Common myeloid progenitor, CD34-positive (primary cell): ENCODE measurements at regions not wholly inside any gene's neighbourhood (a gene's known extent, or its start where the extent isn't known, plus 50 kb on each side); places are given as distances from the start of the nearest gene placed in this dataset.

Experiments
- CTCF ChIA-PET: fragments of 350-600 bp; sonication (Branson Sonifier 250); formaldehyde crosslinking; loops from one replicate; lab custom pipeline; 2021; ENCODE audit warnings: antibody characterized with exemption; lab: Charles Lee
- POLR2A ChIA-PET: fragments of 350-600 bp; sonication (Branson Sonifier 250); formaldehyde crosslinking; loops from one replicate; lab custom pipeline; 2021; ENCODE audit warnings: antibody characterized with exemption; lab: Charles Lee
- DNase-seq, 3 donors: peaks; one replicate each; pipeline versions ENCODE4 v3.0.0 to v3.0.0-alpha.2; 2013
- H3K27ac ChIP-seq, 2 experiments: 1 replicate in 1 of 2; 2 replicates in 1 of 2; pipeline ENCODE4 v1.7.0; 2013; ENCODE audit warnings: inconsistent platforms in 2 of 2, low read length in 2 of 2, mild to moderate bottlenecking in 2 of 2, low read depth in 1 of 2, moderate library complexity in 1 of 2; ENCODE audit not compliant: severe bottlenecking in 2 of 2, insufficient read depth in 1 of 2, poor library complexity in 1 of 2
- H3K27me3 ChIP-seq, 5 experiments: replicated peaks in 2 of 5; 1 replicate in 3 of 5; 2 replicates in 2 of 5; pipeline versions ENCODE4 v1.6.1 to v1.7.0; 2013; ENCODE audit warnings: low read length in 4 of 5, mild to moderate bottlenecking in 2 of 5, moderate library complexity in 2 of 5, inconsistent platforms in 1 of 5; ENCODE audit not compliant: insufficient read depth in 5 of 5, control insufficient read depth in 4 of 5
- H3K36me3 ChIP-seq, 4 experiments: 1 replicate in 2 of 4; 2 replicates in 2 of 4; pipeline versions ENCODE4 v1.6.1 to v1.7.0; 2013; ENCODE audit warnings: low read length in 3 of 4, control low read depth in 1 of 4, mild to moderate bottlenecking in 1 of 4; ENCODE audit not compliant: control insufficient read depth in 4 of 4, insufficient read depth in 4 of 4
- H3K4me1 ChIP-seq, 4 experiments: 1 replicate in 3 of 4; 2 replicates in 1 of 4; pipeline versions ENCODE4 v1.6.1 to v1.7.1; 2013; ENCODE audit warnings: low read length in 3 of 4, mild to moderate bottlenecking in 3 of 4, control low read depth in 1 of 4, inconsistent platforms in 1 of 4, moderate library complexity in 1 of 4; ENCODE audit not compliant: control insufficient read depth in 4 of 4, insufficient read depth in 4 of 4; ENCODE audit errors: control extremely low read depth in 1 of 4
- H3K4me3 ChIP-seq, 7 experiments: 1 replicate in 4 of 7; 2 replicates in 3 of 7; pipeline versions ENCODE4 v1.5.1 to v1.7.0; 2013; ENCODE audit warnings: mild to moderate bottlenecking in 7 of 7, low read length in 6 of 7, moderate library complexity in 6 of 7, inconsistent platforms in 2 of 7, low read depth in 2 of 7, control low read depth in 1 of 7; ENCODE audit not compliant: insufficient read depth in 4 of 7, control insufficient read depth in 1 of 7; ENCODE audit errors: extremely low read depth in 1 of 7
- H3K9me3 ChIP-seq, 5 experiments: 1 replicate in 4 of 5; 2 replicates in 1 of 5; pipeline versions ENCODE4 v1.6.1 to v1.7.1; 2013; ENCODE audit warnings: low read length in 4 of 5, mild to moderate bottlenecking in 2 of 5, inconsistent platforms in 1 of 5, low read depth in 1 of 5, moderate library complexity in 1 of 5; ENCODE audit not compliant: control insufficient read depth in 4 of 5, insufficient read depth in 2 of 5; ENCODE audit errors: control extremely low read depth in 1 of 5
- WGBS: methylation state at CpG from one replicate; pipeline ENCODE4 v1.1.5; 2013; ENCODE audit not compliant: insufficient coverage; 5-methylcytosine and 5-hydroxymethylcytosine counted together

- no peak for DNase-seq
- 67% methylated on average over 1 of the region's 3 CpGs for whole genome bisulfite sequencing
- Histone ChIP-seq H3K4me1 (no peaks in the 10 kb centered on the region), H3K27ac (no peak overlapping the region), H3K36me3 (no peaks in the 10 kb centered on the region), H3K9me3 (peaks cover 0 to 3% (median 0%) of the 10 kb centered on the region in 5 experiments), H3K27me3 (peaks cover 0 to 9% (median 0%) of the 10 kb centered on the region in 5 experiments), H3K4me3 (no peak overlapping the region)
- POLR2A ChIA-PET, result no interaction called here
- CTCF ChIA-PET, result no interaction called here
These were observed 196.8 kb upstream of the RPS6KA3 start for GRCh38 chrX:20463296-20464075.

GRCh38 chrX:20461576-20461975 lies 194.9 kb upstream of the RPS6KA3 start:
- peaks cover 0 to 10% (median 0%) of the 10 kb centered on the region in 5 experiments for H3K27me3 ChIP-seq
- H3K4me1 ChIP-seq, result no peaks in the 10 kb centered on the region
- POLR2A ChIA-PET, result no interaction called here
- no peaks in the 10 kb centered on the region for H3K36me3 ChIP-seq
- CTCF ChIA-PET, result no interaction called here
- H3K4me3 ChIP-seq, result no peak overlapping the region
- 72% methylated on average over 3 of the region's 3 CpGs for WGBS
- H3K27ac ChIP-seq, result no peak overlapping the region
- DNase-seq, result no peak
- peaks cover 0 to 3% (median 0%) of the 10 kb centered on the region in 5 experiments for H3K9me3 ChIP-seq

DNA sequence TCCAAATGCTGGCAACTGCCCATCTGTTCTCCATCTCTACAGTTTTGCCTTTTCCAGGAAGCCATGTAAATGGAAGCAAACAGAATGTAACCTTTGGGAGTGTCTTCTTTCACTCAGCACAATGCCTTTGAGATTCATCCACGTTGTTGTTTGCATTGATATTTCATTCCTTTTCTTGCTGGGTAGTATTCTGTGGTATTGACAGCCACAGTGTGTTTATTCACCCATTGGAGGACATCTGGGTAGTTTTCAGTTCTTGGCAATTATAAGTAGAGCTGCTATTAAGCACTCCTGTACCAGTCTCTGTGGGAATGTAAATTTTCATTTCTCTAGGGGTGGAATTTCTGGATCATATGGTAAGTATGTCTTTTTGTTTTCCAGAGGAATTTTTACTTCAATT lies 194.3 kb upstream of the RPS6KA3 start:
- DNase-seq, result no peak
- peaks cover 0 to 3% (median 0%) of the 10 kb centered on the region in 5 experiments for H3K9me3 ChIP-seq
- ChIA-PET POLR2A (no interaction called here), CTCF (no interaction called here)
- no peak overlapping the region for H3K4me3 ChIP-seq
- H3K36me3 ChIP-seq, result no peaks in the 10 kb centered on the region
- no CpG with 5 or more reads among the region's 1 CpG for WGBS
- peaks cover 0 to 10% (median 0%) of the 10 kb centered on the region in 5 experiments for H3K27me3 ChIP-seq
- H3K4me1 ChIP-seq, result no peaks in the 10 kb centered on the region
- H3K27ac ChIP-seq, result no peak overlapping the region

DNA sequence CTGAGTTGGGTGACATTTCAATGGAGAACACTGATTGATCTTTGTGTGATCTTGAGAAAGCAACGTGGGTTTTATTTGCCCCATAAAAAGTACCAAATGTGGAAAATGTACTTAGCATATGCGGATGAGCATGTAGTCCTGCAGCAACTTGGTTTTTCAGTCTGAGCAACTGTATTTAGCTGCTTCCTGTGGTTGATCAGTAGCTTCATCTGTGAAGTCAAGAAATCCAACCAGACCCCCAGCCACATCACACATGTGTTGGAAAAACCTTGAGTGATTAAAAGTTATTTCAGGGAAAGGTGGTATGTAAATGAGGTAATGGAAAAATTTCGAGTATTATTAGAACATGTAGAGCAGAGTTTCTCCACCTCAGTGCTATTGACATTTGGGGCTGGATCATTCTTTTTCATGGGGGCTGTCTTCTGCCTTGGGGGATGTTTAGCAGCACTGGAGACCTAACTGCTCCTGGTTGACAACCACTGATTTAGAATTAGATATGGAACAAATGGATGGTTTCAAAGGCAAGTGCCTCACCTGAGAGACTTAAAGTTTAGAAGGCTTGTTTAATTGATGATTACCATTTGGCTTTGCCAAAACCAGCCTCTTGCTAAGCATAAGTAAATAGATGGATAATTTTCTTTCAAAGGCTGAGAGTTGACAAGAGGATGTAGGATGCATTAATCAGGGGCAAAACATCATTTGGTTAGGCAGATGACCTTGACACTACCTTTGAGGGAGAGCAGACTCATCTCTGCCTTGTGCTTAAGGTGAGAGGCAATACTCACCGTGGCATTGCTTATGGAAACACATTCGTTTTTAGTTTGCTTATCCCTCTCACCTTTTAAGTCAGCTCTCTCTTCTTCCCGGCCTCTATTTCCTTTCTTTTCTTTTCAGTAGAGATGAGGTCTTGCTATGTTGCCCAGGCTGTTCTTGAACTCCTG lies 193.0 kb upstream of the RPS6KA3 start:
- H3K9me3 ChIP-seq, result no peaks in the 10 kb centered on the region
- H3K27ac ChIP-seq, result no peak overlapping the region
- H3K36me3 ChIP-seq, result no peaks in the 10 kb centered on the region
- ChIA-PET CTCF (no interaction called here), POLR2A (no interaction called here)
- no peaks in the 10 kb centered on the region for H3K4me1 ChIP-seq
- H3K27me3 ChIP-seq, result peaks cover 0 to 8% (median 0%) of the 10 kb centered on the region in 5 experiments
- DNase-seq, result no peak
- no peak overlapping the region for H3K4me3 ChIP-seq
- 69% methylated on average over 6 of the region's 6 CpGs for WGBS

GRCh38 chrX:20456971-20457370 lies 190.3 kb upstream of the RPS6KA3 start:
- H3K27me3 ChIP-seq, result peaks cover 0 to 12% (median 0%) of the 10 kb centered on the region in 5 experiments
- no peaks in the 10 kb centered on the region for H3K36me3 ChIP-seq
- no peak overlapping the region for H3K4me3 ChIP-seq
- H3K27ac ChIP-seq, result no peak overlapping the region
- H3K9me3 ChIP-seq, result no peaks in the 10 kb centered on the region
- peaks cover 0 to 4% (median 0%) of the 10 kb centered on the region in 4 experiments for H3K4me1 ChIP-seq
- no peak for DNase-seq
- POLR2A ChIA-PET, result no interaction called here
- CTCF ChIA-PET, result interaction anchor here (1.0 kb wide), 1 partner anchor 9 kb away, joined by 3 read pairs; no protein-coding TSS in a partner anchor
- WGBS, result no CpG with 5 or more reads among the region's 1 CpG

DNA sequence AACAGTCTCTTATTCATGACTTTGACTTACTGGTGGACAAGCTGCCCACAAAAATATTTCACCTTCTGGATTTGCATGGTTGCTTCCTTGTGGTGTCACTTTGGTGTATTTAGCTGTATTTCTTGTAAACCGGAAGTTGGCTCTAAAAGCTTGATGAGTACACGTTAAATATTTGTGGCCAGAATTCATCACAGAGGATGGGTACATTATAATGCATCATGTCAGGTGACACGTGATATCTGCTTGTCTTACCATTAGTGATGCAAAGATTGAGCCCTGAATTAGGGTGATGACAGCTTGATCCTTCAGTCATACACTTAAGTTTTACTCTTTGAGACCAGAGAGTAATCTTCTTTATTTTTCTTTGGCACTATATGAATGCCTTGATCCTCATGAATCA lies 188.3 kb upstream of the RPS6KA3 start:
- no peaks in the 10 kb centered on the region for H3K36me3 ChIP-seq
- no peak overlapping the region for H3K4me3 ChIP-seq
- H3K4me1 ChIP-seq, result peaks cover 0 to 6% (median 0%) of the 10 kb centered on the region in 4 experiments
- no peaks in the 10 kb centered on the region for H3K9me3 ChIP-seq
- peaks cover 0 to 12% (median 0%) of the 10 kb centered on the region in 5 experiments for H3K27me3 ChIP-seq
- WGBS, result 56% methylated on average over 3 of the region's 3 CpGs
- POLR2A ChIA-PET, result no interaction called here
- no peak for DNase-seq
- CTCF ChIA-PET, result no interaction called here
- H3K27ac ChIP-seq, result no peak overlapping the region
